SK-N-MC (cell line): ENCODE measurements at regions not wholly inside any gene's neighbourhood (a gene's known extent, or its start where the extent isn't known, plus 50 kb on each side); places are given as distances from the start of the nearest gene placed in this dataset.

ENCODE experiments used
- DNase-seq: peaks from one replicate; pipeline ENCODE4 v3.0.0-alpha.2; 2011; ENCODE audit warnings: low read depth, low spot score
- H3K27ac ChIP-seq: fragments of 200-600 bp; sonication (generic); 2 replicates; pipeline ENCODE4 v1.5.1; 2016; ENCODE audit warnings: mixed run types
- H3K36me3 ChIP-seq: fragments of 200-600 bp; sonication (generic); 2 replicates; pipeline ENCODE4 v1.6.1; 2017; ENCODE audit warnings: antibody characterized with exemption, low read length, mixed read lengths; ENCODE audit not compliant: insufficient read depth
- H3K4me3 ChIP-seq: fragments of 200-600 bp; sonication (generic); 2 replicates; pipeline ENCODE4 v1.5.1; 2016
- H3K9ac ChIP-seq: fragments of 200-600 bp; sonication (generic); 2 replicates; pipeline ENCODE4 v1.8.0; 2017; ENCODE audit warnings: mixed run types, mixed read lengths; ENCODE audit not compliant: insufficient read length
- H3K9me3 ChIP-seq: fragments of 200-600 bp; sonication (generic); 2 replicates; pipeline ENCODE4 v1.6.1; 2017; ENCODE audit warnings: low read depth, mild to moderate bottlenecking, antibody characterized with exemption, low read length, moderate library complexity, mixed read lengths
- EZH2 ChIP-seq: fragments of 200-600 bp; sonication (generic); IDR thresholded peaks from one replicate; pipeline ENCODE4 v1.6.1; 2017; ENCODE audit warnings: antibody characterized with exemption
- FOXP2 ChIP-seq: optimal IDR thresholded peaks from 2 replicates; pipeline ENCODE3; 2011; ENCODE audit warnings: mild to moderate bottlenecking, moderate library complexity; ENCODE audit not compliant: insufficient read depth; ENCODE audit errors: extremely low read length, control extremely low read depth
- POLR2AphosphoS5 ChIP-seq: IDR thresholded peaks from 2 replicates; pipeline ENCODE4 v1.6.1; 2012; ENCODE audit warnings: mild to moderate bottlenecking, low read depth, low read length, borderline replicate concordance

DNA sequence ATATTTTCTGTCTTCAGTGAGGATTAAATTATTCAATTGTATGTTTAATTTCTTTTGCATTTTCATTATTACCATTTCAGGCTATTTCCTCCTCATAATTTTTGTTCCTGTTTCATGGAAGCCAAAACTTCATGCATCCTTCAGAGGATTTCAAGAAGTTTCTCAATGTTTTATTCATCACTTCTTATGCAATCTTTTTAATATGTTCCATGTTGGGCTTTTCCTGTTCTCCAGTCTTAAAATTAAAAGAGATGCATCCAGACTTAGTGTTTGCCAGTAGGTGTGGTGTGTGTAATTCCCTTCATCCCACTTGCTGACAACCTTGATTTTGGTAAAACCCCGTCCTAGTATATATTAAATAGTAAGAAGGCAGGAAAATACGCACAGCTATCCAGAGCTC lies 190.0 kb downstream of the EN1 start:
- Histone ChIP-seq H3K9ac (no peak overlapping the region), H3K27ac (no peak overlapping the region), H3K9me3 (no peaks in the 10 kb centered on the region), H3K36me3 (no peaks in the 10 kb centered on the region), H3K4me3 (no peak overlapping the region)
- DNase-seq: no peak
- TF ChIP-seq POLR2AphosphoS5: no peak

DNA sequence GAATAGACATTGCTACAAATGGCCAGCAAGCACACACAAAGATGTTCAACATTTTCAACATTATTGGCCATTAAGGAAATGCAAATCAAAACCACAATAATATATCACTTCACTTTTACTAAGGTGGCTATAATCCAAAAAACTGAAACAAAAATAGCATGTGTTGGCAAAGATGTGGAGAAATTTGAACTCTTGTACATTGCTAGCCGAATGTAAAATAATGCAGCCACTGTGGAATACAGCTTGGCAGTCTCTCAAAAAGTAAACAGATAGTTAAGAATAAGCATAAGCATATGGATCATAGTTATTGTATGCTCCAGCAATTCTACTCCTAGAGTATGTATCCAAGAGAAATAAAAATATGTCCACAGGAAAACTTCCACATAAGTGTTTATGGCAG lies 192.5 kb downstream of the EN1 start:
- TF ChIP-seq EZH2: no peak
- no peak for TF ChIP-seq FOXP2
- TF ChIP-seq POLR2AphosphoS5: no peak
- Histone ChIP-seq H3K27ac (no peak overlapping the region), H3K4me3 (no peak overlapping the region), H3K36me3 (no peaks in the 10 kb centered on the region), H3K9me3 (no peaks in the 10 kb centered on the region), H3K9ac (no peak overlapping the region)
- no peak for DNase-seq

DNA sequence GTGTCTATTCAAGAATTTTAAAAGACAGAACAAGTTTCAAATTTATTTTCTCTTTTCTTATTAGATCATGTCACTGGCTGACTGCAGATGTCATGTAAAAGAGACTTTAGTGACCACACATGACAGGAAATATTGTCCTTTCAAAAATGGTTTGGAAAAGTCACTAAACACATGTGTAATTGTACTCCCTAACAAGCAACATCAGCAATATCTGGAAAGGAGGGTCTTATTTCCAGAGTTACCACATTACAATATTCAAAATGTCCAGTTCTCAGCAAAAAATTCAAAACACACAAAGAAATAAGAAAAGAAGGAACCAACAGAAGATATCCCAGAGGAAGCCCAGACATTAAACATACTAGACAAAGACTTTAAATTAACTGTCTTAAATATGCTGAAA lies 197.1 kb downstream of the EN1 start:
- no peak for TF ChIP-seq EZH2
- TF ChIP-seq POLR2AphosphoS5: no peak
- no peak for TF ChIP-seq FOXP2
- Histone ChIP-seq H3K36me3 (no peaks in the 10 kb centered on the region), H3K27ac (no peak overlapping the region), H3K4me3 (no peak overlapping the region), H3K9me3 (no peaks in the 10 kb centered on the region), H3K9ac (no peak overlapping the region)
- no peak for DNase-seq

DNA sequence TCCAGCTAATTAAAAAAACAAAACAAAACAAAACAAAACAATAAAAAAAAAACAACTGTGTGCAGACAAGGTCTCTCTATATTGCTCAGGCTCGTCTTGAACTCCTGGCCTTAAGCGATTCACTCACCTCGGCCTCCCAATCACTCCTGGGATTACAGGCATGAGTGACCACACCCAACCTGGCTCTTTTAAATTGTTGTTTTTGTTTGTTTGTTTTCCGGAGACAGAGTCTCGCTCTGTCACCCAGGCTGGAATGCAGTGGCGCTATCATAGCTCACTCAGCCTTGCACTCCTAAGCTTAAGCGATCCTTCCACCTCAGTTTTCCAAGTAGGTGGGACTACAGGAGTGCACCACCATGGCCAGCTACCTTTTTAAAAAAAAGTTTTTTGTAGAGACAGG lies 201.6 kb downstream of the EN1 start:
- H3K4me3 ChIP-seq: no peak overlapping the region
- TF ChIP-seq POLR2AphosphoS5 (no peak), FOXP2 (no peak), EZH2 (no peak)
- H3K9me3 ChIP-seq: no peaks in the 10 kb centered on the region
- H3K36me3 ChIP-seq: no peaks in the 10 kb centered on the region
- H3K9ac ChIP-seq: no peak overlapping the region
- H3K27ac ChIP-seq: no peak overlapping the region
- DNase-seq: no peak

DNA sequence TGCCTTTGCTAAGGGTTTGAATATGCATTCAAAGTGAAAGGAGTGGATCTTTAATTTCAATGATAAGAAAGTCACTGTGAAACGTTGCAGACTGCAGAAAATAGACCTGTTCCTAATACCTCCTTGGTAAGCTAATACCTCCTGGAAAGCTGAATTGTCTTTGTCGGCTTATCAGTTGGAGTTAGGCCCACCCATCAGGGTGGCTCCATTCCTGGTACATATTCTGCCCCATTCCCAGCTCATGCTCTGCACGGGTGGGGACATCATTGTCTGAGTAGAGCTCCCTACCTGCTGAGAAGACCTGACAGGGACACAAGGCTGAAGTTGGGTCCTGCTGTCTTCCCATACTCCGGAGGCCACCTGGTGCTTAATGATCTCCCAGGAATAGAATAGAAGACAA lies 203.3 kb downstream of the EN1 start:
- H3K27ac ChIP-seq: no peak overlapping the region
- H3K4me3 ChIP-seq: no peak overlapping the region
- H3K9ac ChIP-seq: no peak overlapping the region
- no peak for DNase-seq
- H3K36me3 ChIP-seq: no peaks in the 10 kb centered on the region
- TF ChIP-seq EZH2 (no peak), POLR2AphosphoS5 (no peak), FOXP2 (no peak)
- H3K9me3 ChIP-seq: no peaks in the 10 kb centered on the region

DNA sequence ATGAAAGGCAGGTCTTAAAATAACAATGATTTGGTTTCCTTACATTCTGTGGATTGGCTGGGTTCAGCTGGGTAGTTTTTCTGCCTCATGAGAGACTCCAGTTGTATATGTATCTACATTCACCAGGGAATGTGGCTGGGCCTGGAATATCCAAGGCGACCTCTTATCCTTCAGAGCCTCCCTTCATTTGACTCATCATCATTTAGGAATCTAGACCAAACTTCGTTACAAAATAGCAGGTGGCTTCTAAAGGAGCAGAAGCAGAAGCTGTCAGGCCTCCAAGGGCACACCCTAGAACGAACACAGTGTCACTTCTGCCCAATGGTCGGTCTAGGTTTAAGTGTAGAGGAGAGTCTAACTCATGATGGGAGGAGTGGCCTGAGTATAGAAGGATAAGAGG lies 204.2 kb downstream of the EN1 start:
- Histone ChIP-seq H3K9me3 (no peaks in the 10 kb centered on the region), H3K27ac (no peak overlapping the region), H3K9ac (no peak overlapping the region), H3K36me3 (no peaks in the 10 kb centered on the region), H3K4me3 (no peak overlapping the region)
- no peak for DNase-seq
- TF ChIP-seq FOXP2 (no peak), POLR2AphosphoS5 (no peak), EZH2 (no peak)

DNA sequence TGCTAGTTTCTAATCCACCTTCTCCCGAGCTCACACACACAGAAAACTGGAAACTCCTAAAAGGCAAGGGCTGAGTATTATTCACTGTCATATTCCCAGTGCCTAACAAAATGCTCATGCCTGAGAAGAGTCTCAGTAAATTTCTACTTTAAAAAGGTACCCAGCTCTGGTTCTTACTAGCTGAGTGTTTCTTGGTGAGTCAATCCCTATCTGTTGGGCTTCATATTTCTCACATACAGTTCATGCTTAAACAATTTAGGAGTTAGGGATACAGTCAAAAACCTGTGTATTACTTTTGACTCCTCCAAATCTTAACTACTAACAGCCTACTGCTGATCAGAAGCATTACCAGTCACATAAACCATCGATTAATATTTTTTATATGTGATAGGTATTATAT lies 204.9 kb downstream of the EN1 start:
- Histone ChIP-seq H3K36me3 (no peaks in the 10 kb centered on the region), H3K9ac (no peak overlapping the region), H3K9me3 (no peaks in the 10 kb centered on the region), H3K27ac (no peak overlapping the region), H3K4me3 (no peak overlapping the region)
- TF ChIP-seq FOXP2 (no peak), POLR2AphosphoS5 (no peak), EZH2 (no peak)
- no peak for DNase-seq

DNA sequence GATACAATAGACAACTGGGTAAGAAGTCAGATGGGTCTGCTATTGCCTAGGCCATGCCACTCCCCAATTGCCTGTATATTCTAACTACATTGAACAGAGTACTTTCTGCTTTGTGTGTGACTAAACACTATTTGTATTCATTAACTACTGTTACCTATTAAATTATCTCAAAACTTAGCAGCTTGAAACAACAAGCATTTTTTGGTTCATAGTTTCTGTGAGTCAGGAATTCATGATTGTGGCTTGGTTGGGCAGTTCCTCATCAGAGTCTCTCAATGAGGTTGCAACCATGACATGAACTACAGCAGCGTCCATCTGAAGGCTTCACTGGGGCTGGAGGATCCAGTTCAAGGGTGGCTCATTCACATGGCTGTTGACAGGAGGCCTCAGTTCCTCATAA lies 205.7 kb downstream of the EN1 start:
- no peak for DNase-seq
- Histone ChIP-seq H3K27ac (no peak overlapping the region), H3K36me3 (no peaks in the 10 kb centered on the region), H3K4me3 (no peak overlapping the region), H3K9me3 (no peaks in the 10 kb centered on the region), H3K9ac (no peak overlapping the region)
- no peak for TF ChIP-seq EZH2
- TF ChIP-seq FOXP2: no peak
- TF ChIP-seq POLR2AphosphoS5: no peak

DNA sequence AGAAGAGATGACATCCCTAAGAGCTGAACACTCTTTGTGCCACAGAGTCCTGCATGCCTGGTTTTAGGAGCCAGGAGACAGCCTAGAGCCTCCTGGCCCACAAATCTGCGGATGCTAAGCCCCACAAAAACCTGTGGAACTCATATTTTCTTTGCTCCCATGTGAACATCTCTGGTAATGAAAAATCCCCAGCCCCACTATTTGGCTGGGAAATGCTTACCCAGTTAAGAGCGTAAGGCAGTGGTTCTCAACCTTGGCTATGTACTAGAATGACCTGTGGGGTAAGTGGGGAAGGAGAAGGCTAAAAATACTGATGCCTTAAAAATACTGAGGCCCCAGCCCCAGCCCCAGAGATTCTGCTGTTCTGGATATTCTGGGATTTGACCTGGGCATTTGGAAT lies 208.1 kb downstream of the EN1 start:
- H3K9ac ChIP-seq: no peak overlapping the region
- no peak overlapping the region for H3K27ac ChIP-seq
- TF ChIP-seq FOXP2 (no peak), POLR2AphosphoS5 (no peak), EZH2 (no peak)
- DNase-seq: no peak
- H3K9me3 ChIP-seq: no peaks in the 10 kb centered on the region
- no peak overlapping the region for H3K4me3 ChIP-seq
- no peaks in the 10 kb centered on the region for H3K36me3 ChIP-seq
